HCEC 1CT (cell line): ENCODE measurements at regions not wholly inside any gene's neighbourhood (a gene's known extent, or its start where the extent isn't known, plus 50 kb on each side); places are given as distances from the start of the nearest gene placed in this dataset.
A peak's percentile ranks its signal among the peaks of the same experiment; 100 is the strongest.

Experiments
- DNase-seq: peaks from one replicate; pipeline ENCODE4 v3.0.0-alpha.2; 2017

- DNase-seq = no peak
Observed at GRCh38 chr2:177314722-177315264, 50.3 kb upstream of the NFE2L2 start.

- no peak for DNase-seq
Observed at GRCh38 chr2:177315364-177315763, 50.8 kb upstream of the NFE2L2 start.

- no peak for DNase-seq
Observed at GRCh38 chr2:177316756-177317155, 52.2 kb upstream of the NFE2L2 start.

- DNase-seq = no peak
Observed at GRCh38 chr2:177317443-177317842, 52.9 kb upstream of the NFE2L2 start.

- DNase-seq = no peak
Observed at GRCh38 chr2:177317857-177318256, 53.3 kb upstream of the NFE2L2 start.

GRCh38 chr2:177318613-177319012 lies 54.1 kb upstream of the NFE2L2 start:
- no peak for DNase-seq

- no peak for DNase-seq
Observed at GRCh38 chr2:177320596-177320995, 56.1 kb upstream of the NFE2L2 start.

GRCh38 chr2:177322801-177323261 lies 58.3 kb upstream of the NFE2L2 start:
- DNase-seq = no peak

- no peak for DNase-seq
Observed at GRCh38 chr2:177324797-177325196, 60.3 kb upstream of the NFE2L2 start.

GRCh38 chr2:177325554-177325953 lies 61.0 kb upstream of the NFE2L2 start:
- DNase-seq = peak; percentile 13

GRCh38 chr2:177326005-177326404 lies 61.5 kb upstream of the NFE2L2 start:
- DNase-seq = no peak

GRCh38 chr2:177326591-177326990 lies 62.1 kb upstream of the NFE2L2 start:
- no peak for DNase-seq

- no peak for DNase-seq
Observed at GRCh38 chr2:177327009-177327408, 62.5 kb upstream of the NFE2L2 start.

GRCh38 chr2:177328056-177328455 lies 63.5 kb upstream of the NFE2L2 start:
- DNase-seq = no peak

- DNase-seq = no peak
Observed at GRCh38 chr2:177329064-177329463, 63.5 kb upstream of the AGPS start.

GRCh38 chr2:177331466-177331997 lies 61.0 kb upstream of the AGPS start:
- no peak for DNase-seq

GRCh38 chr2:177332026-177332991 lies 60.3 kb upstream of the AGPS start:
- DNase-seq = peak; percentile 71

- no peak for DNase-seq
Observed at GRCh38 chr2:177332992-177333388, 59.6 kb upstream of the AGPS start.

- DNase-seq = peak; percentile 69
Observed at GRCh38 chr2:177334940-177335543, 57.5 kb upstream of the AGPS start.

- no peak for DNase-seq
Observed at GRCh38 chr2:177335917-177336450, 56.6 kb upstream of the AGPS start.

- DNase-seq = peak; percentile 85
Observed at GRCh38 chr2:177338177-177338721, 54.3 kb upstream of the AGPS start.

GRCh38 chr2:177340158-177340557 lies 52.4 kb upstream of the AGPS start:
- peak; percentile 44 for DNase-seq

- no peak for DNase-seq
Observed at GRCh38 chr2:177342736-177343135, 49.8 kb upstream of the AGPS start.
